Endothelial cell of umbilical vein (primary cell): ENCODE measurements at regions not wholly inside any gene's neighbourhood (a gene's known extent, or its start where the extent isn't known, plus 50 kb on each side); places are given as distances from the start of the nearest gene placed in this dataset.

ENCODE experiments used
- BruUV-seq: library from RNA; stranded (reverse); fragments of 400-500 nt; replicated peaks from 2 replicates; lab custom pipeline; 2021; lab: Mats Ljungman, UMichigan
- CTCF ChIA-PET: fragments of 300-600, 350-600 bp; sonication (Branson Sonifier 250); formaldehyde crosslinking; loops from one replicate; lab custom pipeline; 2021; ENCODE audit warnings: antibody characterized with exemption, inconsistent platforms; lab: Charles Lee
- POLR2A ChIA-PET: fragments of 300-600, 350-600 bp; sonication (Branson Sonifier 250); formaldehyde crosslinking; loops from one replicate; lab custom pipeline; 2021; ENCODE audit warnings: antibody characterized with exemption, inconsistent platforms; lab: Charles Lee
- DNase-seq: peaks from one replicate; pipeline ENCODE4 v3.0.0-alpha.2; 2011; ENCODE audit warnings: low read depth, low spot score
- FAIRE-seq: peaks from 2 replicates; lab custom pipeline; 2011; peaks lifted over from hg19 to GRCh38; lab: Jason Lieb, UNC
- H2AFZ ChIP-seq: 2 replicates; pipeline ENCODE4 v1.6.0; 2012; ENCODE audit warnings: low read depth, low read length, control low read depth, inconsistent platforms
- H3K27ac ChIP-seq: 2 replicates; pipeline ENCODE4 v1.5.1; 2011; ENCODE audit warnings: low read depth, mild to moderate bottlenecking, control low read depth, low read length, moderate library complexity; ENCODE audit not compliant: insufficient read depth
- H3K27me3 ChIP-seq, 2 experiments: 2 replicates each; pipeline versions ENCODE4 v1.6.0 to v1.6.1; 2011; ENCODE audit warnings: low read length in 2 of 2, mixed read lengths in 1 of 2; ENCODE audit not compliant: control insufficient read depth in 2 of 2, insufficient read depth in 2 of 2
- H3K36me3 ChIP-seq, 2 experiments: 2 replicates in 1 of 2; 3 replicates in 1 of 2; pipeline ENCODE4 v1.5.1; 2011; ENCODE audit warnings: low read length in 2 of 2, mild to moderate bottlenecking in 1 of 2, moderate library complexity in 1 of 2; ENCODE audit not compliant: control insufficient read depth in 2 of 2, insufficient read depth in 2 of 2; ENCODE audit errors: extremely low read depth in 1 of 2
- H3K4me1 ChIP-seq: 3 replicates; pipeline ENCODE4 v1.5.1; 2011; ENCODE audit warnings: mild to moderate bottlenecking, low read length; ENCODE audit not compliant: control insufficient read depth, insufficient read depth; ENCODE audit errors: extremely low read depth
- H3K4me2 ChIP-seq: 2 replicates; pipeline ENCODE4 v1.6.1; 2011; ENCODE audit warnings: low read length, control low read depth, mixed read lengths; ENCODE audit not compliant: insufficient read depth
- H3K4me3 ChIP-seq, 3 experiments: fragments of 200-600 bp in 1 of 3; sonication (generic), shearing (Covaris generic) in 1 of 3; replicated peaks in 1 of 3; 2 replicates each; pipeline ENCODE4 v1.5.1; 2011 to 2016; ENCODE audit warnings: control low read depth in 3 of 3, low read length in 3 of 3, mild to moderate bottlenecking in 2 of 3, inconsistent platforms in 1 of 3, low read depth in 1 of 3, moderate library complexity in 1 of 3; ENCODE audit not compliant: insufficient read depth in 1 of 3
- H3K79me2 ChIP-seq: 2 replicates; pipeline ENCODE4 v1.6.0; 2012; ENCODE audit warnings: low read length, inconsistent platforms; ENCODE audit not compliant: control insufficient read depth, insufficient read depth
- H3K9ac ChIP-seq: replicated peaks from 2 replicates; pipeline ENCODE3; 2011; ENCODE audit warnings: low read length, control low read depth; ENCODE audit not compliant: insufficient read depth; ENCODE audit errors: extremely low read depth
- H3K9me1 ChIP-seq: replicated peaks from 3 replicates; pipeline ENCODE4 v1.6.0; 2011; ENCODE audit warnings: mild to moderate bottlenecking, low read length; ENCODE audit not compliant: control insufficient read depth, insufficient read depth; ENCODE audit errors: extremely low read depth
- H3K9me3 ChIP-seq: replicated peaks from 2 replicates; pipeline ENCODE4 v1.5.1; 2012; ENCODE audit warnings: low read length, inconsistent platforms; ENCODE audit not compliant: control insufficient read depth, insufficient read depth
- H4K20me1 ChIP-seq: replicated peaks from 2 replicates; pipeline ENCODE3; 2011; ENCODE audit warnings: mild to moderate bottlenecking, low read length; ENCODE audit not compliant: control insufficient read depth, insufficient read depth; ENCODE audit errors: extremely low read depth
- CTCF ChIP-seq, 2 donors: IDR thresholded peaks; 1 replicate in 1 of 2; 2 replicates in 1 of 2; pipeline ENCODE4 v1.5.1; 2011; ENCODE audit warnings: low read length in 2 of 2, mild to moderate bottlenecking in 2 of 2, moderate library complexity in 2 of 2, control low read depth in 1 of 2, inconsistent platforms in 1 of 2, low read depth in 1 of 2; ENCODE audit not compliant: insufficient read depth in 1 of 2; ENCODE audit errors: extremely low read depth in 1 of 2
- EZH2 ChIP-seq: IDR thresholded peaks from 2 replicates; pipeline ENCODE4 v1.6.1; 2012; ENCODE audit warnings: borderline replicate concordance, low read depth, mild to moderate bottlenecking, moderate library complexity, low read length, inconsistent platforms; ENCODE audit not compliant: severe bottlenecking
- FOS ChIP-seq: IDR thresholded peaks from 2 replicates; pipeline ENCODE4 v1.6.1; 2011; ENCODE audit warnings: mild to moderate bottlenecking, low read length, moderate library complexity, borderline replicate concordance; ENCODE audit not compliant: insufficient read depth
- GATA2 ChIP-seq: IDR thresholded peaks from 2 replicates; pipeline ENCODE4 v1.7.0; 2011; ENCODE audit warnings: low read depth, mild to moderate bottlenecking, moderate library complexity, mixed read lengths, low read length; ENCODE audit not compliant: insufficient read length, insufficient read depth
- JUN ChIP-seq: IDR thresholded peaks from 2 replicates; pipeline ENCODE4 v1.6.1; 2011; ENCODE audit warnings: borderline replicate concordance, low read depth; ENCODE audit not compliant: insufficient read length, insufficient read depth
- MYC ChIP-seq: IDR thresholded peaks from one replicate; pipeline ENCODE4 v1.6.1; 2011; ENCODE audit warnings: mild to moderate bottlenecking, low read depth, low read length
- POLR2A ChIP-seq: IDR thresholded peaks from 2 replicates; pipeline ENCODE4 v1.6.1; 2012; ENCODE audit warnings: low read depth, mild to moderate bottlenecking, control low read depth, low read length
- POLR2AphosphoS5 ChIP-seq: IDR thresholded peaks from 2 replicates; pipeline ENCODE4 v1.6.1; 2012; ENCODE audit warnings: low read depth, mild to moderate bottlenecking, control low read depth, low read length, moderate library complexity; ENCODE audit not compliant: insufficient read depth
- dilution Hi-C: fragments of 300-500 bp; cut with MboI; formaldehyde crosslinking; loops from one replicate; pipeline ENCODE4 v1.15.0; 2019; ENCODE audit warnings: low sequenced_read_pairs; ENCODE audit not compliant: extremely low pct_ligation_motif_present
- intact Hi-C: fragments of 100-400 bp; cut with micrococcal nuclease; formaldehyde crosslinking; loops from one replicate; pipeline ENCODE4 v1.10.0; 2022
- TF ChIP-seq, protein P1 (sequence below): IDR thresholded peaks from 2 replicates; pipeline ENCODE4 v1.6.1; 2011; ENCODE audit not compliant: insufficient read depth, insufficient read length

- Histone ChIP-seq H3K27me3 (no peaks in the 10 kb centered on the region), H3K4me3 (no peak overlapping the region), H4K20me1 (no peaks in the 10 kb centered on the region), H3K36me3 (no peaks in the 10 kb centered on the region), H2AFZ (no peak overlapping the region), H3K9me3 (no peaks in the 10 kb centered on the region), H3K27ac (no peak overlapping the region), H3K4me1 (no peaks in the 10 kb centered on the region), H3K4me2 (no peak overlapping the region), H3K9me1 (no peaks in the 10 kb centered on the region), H3K79me2 (no peaks in the 10 kb centered on the region), H3K9ac (no peak overlapping the region)
- TF ChIP-seq EZH2, result no peak
- TF ChIP-seq GATA2, result no peak
- TF ChIP-seq CTCF (IDR thresholded peaks at IDR 0.05; ENCODE audit: extremely low read depth in 1 of 2, insufficient read depth in 1 of 2, low read depth in 1 of 2, low read length in 2 of 2), result no peak
- no peak for TF ChIP-seq FOS
- FAIRE-seq, result no peak
- dilution Hi-C loops, result no loop called here
- no TSS peak for BruUV-seq
- no peak for DNase-seq
- POLR2A ChIA-PET, result no interaction called here
- intact Hi-C loops, result no loop called here
- CTCF ChIA-PET, result interaction anchor here (0.6 kb wide), 1 partner anchor 1241 kb away, joined by 3 read pairs; no protein-coding TSS in a partner anchor
These were observed 170.8 kb downstream of the EPM2A start for GRCh38 chr6:145564553-145564952.

DNA sequence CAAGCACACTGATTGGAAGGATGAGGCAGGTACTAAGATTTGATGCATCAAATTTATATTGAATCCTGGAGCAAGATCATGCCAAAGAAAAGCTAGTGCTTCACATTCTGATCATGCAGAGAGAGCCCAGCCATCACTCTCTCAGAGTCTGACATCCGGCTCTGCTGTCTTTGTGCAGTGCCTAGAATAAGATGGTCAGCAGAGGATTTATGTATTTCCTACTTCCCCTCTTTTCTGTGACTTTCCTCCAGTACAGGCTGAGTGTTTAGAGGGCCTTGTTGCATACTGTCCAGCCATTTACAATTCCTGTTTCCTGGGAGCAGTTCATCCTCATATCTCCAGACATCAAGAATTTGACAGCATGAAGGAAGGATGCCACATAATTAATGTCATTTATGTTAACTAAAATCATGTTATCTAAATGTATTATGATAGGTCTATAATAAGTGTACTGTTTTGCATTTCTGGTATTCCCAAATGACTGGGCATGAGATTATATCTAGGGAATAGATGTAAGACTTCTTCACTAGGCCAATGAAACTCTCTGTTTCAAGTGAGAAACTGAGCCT lies 167.6 kb downstream of the EPM2A start:
- no peaks in the 10 kb centered on the region for H4K20me1 ChIP-seq
- H3K27me3 ChIP-seq, result no peaks in the 10 kb centered on the region
- H3K79me2 ChIP-seq, result no peaks in the 10 kb centered on the region
- no peak overlapping the region for H2AFZ ChIP-seq
- DNase-seq (no peak), FAIRE-seq (no peak)
- no peak overlapping the region for H3K4me3 ChIP-seq
- intact Hi-C loops (no loop called here), dilution Hi-C loops (no loop called here)
- H3K9me1 ChIP-seq, result no peaks in the 10 kb centered on the region
- TF ChIP-seq EZH2, result no peak
- TF ChIP-seq POLR2A, result no peak
- TF ChIP-seq POLR2AphosphoS5, result no peak
- TF ChIP-seq JUN, result no peak
- TF ChIP-seq FOS, result no peak
- TF ChIP-seq MYC, result no peak
- TF ChIP-seq GATA2, result no peak
- no peak for TF ChIP-seq CTCF (IDR thresholded peaks at IDR 0.05; ENCODE audit: extremely low read depth in 1 of 2, insufficient read depth in 1 of 2, low read depth in 1 of 2, low read length in 2 of 2)
- TF ChIP-seq, protein P1, sequence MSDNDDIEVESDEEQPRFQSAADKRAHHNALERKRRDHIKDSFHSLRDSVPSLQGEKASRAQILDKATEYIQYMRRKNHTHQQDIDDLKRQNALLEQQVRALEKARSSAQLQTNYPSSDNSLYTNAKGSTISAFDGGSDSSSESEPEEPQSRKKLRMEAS, result no peak
- no peak overlapping the region for H3K9ac ChIP-seq
- no peaks in the 10 kb centered on the region for H3K4me1 ChIP-seq
- BruUV-seq, result no TSS peak
- H3K36me3 ChIP-seq, result no peaks in the 10 kb centered on the region
- H3K4me2 ChIP-seq, result no peak overlapping the region
- ChIA-PET POLR2A (no interaction called here), CTCF (no interaction called here)
- no peaks in the 10 kb centered on the region for H3K9me3 ChIP-seq
- no peak overlapping the region for H3K27ac ChIP-seq
